ENCODE measurements at regions not wholly inside any gene's neighbourhood (a gene's known extent, or its start where the extent isn't known, plus 50 kb on each side); places are given as distances from the start of the nearest gene placed in this dataset.

DNA sequence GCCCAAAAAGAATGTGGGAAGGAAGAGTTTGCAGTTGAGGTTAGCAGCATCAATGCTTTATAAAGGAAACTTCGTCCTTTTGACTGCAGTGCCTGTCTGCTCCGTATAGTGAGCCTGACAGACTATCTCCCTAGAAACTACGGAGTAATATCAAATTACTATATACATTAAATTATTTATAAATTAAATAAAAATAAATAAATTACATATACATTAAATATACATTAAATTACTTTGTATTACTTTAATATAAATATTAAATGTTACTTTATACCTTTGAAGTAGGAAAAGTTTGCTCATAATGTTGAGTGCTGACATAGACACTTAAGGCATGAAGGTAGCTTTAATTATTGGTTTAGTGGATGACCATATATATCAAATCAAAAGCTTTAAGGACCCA is 165.2 kb downstream of the IL15 start:
- Histone ChIP-seq H3K4me3 (ENCODE audit: low read length) (no peak overlapping the region), H4K20me1 (ENCODE audit: insufficient read depth) (no peaks in the 10 kb centered on the region), H3K79me2 (replicated peaks; ENCODE audit: insufficient read depth, low read length) (no peaks in the 10 kb centered on the region), H3K9me2 (ENCODE audit: insufficient read depth, low read length) (no peaks in the 10 kb centered on the region), H3K9ac (ENCODE audit: low read length) (no peak overlapping the region), H3K27me3 (ENCODE audit: insufficient read depth, low read depth, low read length) (no peaks in the 10 kb centered on the region), H2AFZ (ENCODE audit: low read depth, low read length) (no peak overlapping the region), H3K9me3 (ENCODE audit: low read length) (no peaks in the 10 kb centered on the region), H3K4me2 (ENCODE audit: low read length) (no peak overlapping the region), H3K36me3 (ENCODE audit: insufficient read depth, low read length) (no peaks in the 10 kb centered on the region), H3K27ac (ENCODE audit: low read length) (no peak overlapping the region), H3F3A (ENCODE audit: insufficient read depth, low read length, poor library complexity, severe bottlenecking) (no peaks in the 10 kb centered on the region)
- TF ChIP-seq EP300 (conservative IDR thresholded peaks at IDR 0.05; ENCODE audit: poor library complexity, severe bottlenecking) (no peak), MXI1 (conservative IDR thresholded peaks at IDR 0.05; ENCODE audit: poor library complexity, severe bottlenecking) (no peak)

GRCh38 chr4:141802333-141802732 is 165.9 kb downstream of the IL15 start:
- Histone ChIP-seq H3K9ac (ENCODE audit: low read length) (no peak overlapping the region), H3K79me2 (replicated peaks; ENCODE audit: insufficient read depth, low read length) (no peaks in the 10 kb centered on the region), H3K27ac (ENCODE audit: low read length) (no peak overlapping the region), H4K20me1 (ENCODE audit: insufficient read depth) (no peaks in the 10 kb centered on the region), H3K27me3 (ENCODE audit: insufficient read depth, low read depth, low read length) (no peaks in the 10 kb centered on the region), H2AFZ (ENCODE audit: low read depth, low read length) (no peak overlapping the region), H3K9me2 (ENCODE audit: insufficient read depth, low read length) (no peaks in the 10 kb centered on the region), H3F3A (ENCODE audit: insufficient read depth, low read length, poor library complexity, severe bottlenecking) (no peaks in the 10 kb centered on the region), H3K4me2 (ENCODE audit: low read length) (no peak overlapping the region), H3K9me3 (ENCODE audit: low read length) (no peaks in the 10 kb centered on the region), H3K36me3 (ENCODE audit: insufficient read depth, low read length) (no peaks in the 10 kb centered on the region), H3K4me3 (ENCODE audit: low read length) (no peak overlapping the region)
- TF ChIP-seq MXI1 (conservative IDR thresholded peaks at IDR 0.05; ENCODE audit: poor library complexity, severe bottlenecking): no peak
- no peak for TF ChIP-seq EZH2 (IDR thresholded peaks at IDR 0.05; ENCODE audit: borderline replicate concordance, insufficient read depth, low read length, poor library complexity, severe bottlenecking)
- no peak for TF ChIP-seq SMC3 (conservative IDR thresholded peaks at IDR 0.05; ENCODE audit: poor library complexity)
- TF ChIP-seq TAF1 (IDR thresholded peaks at IDR 0.05; ENCODE audit: low read depth): no peak
- TF ChIP-seq RAD21 (conservative IDR thresholded peaks at IDR 0.05): no peak
- TF ChIP-seq REST (IDR thresholded peaks at IDR 0.05; ENCODE audit: borderline replicate concordance): no peak
- TF ChIP-seq EP300 (conservative IDR thresholded peaks at IDR 0.05; ENCODE audit: poor library complexity, severe bottlenecking): no peak
- TF ChIP-seq POLR2AphosphoS5 (IDR thresholded peaks at IDR 0.05): no peak
- TF ChIP-seq, protein P1, sequence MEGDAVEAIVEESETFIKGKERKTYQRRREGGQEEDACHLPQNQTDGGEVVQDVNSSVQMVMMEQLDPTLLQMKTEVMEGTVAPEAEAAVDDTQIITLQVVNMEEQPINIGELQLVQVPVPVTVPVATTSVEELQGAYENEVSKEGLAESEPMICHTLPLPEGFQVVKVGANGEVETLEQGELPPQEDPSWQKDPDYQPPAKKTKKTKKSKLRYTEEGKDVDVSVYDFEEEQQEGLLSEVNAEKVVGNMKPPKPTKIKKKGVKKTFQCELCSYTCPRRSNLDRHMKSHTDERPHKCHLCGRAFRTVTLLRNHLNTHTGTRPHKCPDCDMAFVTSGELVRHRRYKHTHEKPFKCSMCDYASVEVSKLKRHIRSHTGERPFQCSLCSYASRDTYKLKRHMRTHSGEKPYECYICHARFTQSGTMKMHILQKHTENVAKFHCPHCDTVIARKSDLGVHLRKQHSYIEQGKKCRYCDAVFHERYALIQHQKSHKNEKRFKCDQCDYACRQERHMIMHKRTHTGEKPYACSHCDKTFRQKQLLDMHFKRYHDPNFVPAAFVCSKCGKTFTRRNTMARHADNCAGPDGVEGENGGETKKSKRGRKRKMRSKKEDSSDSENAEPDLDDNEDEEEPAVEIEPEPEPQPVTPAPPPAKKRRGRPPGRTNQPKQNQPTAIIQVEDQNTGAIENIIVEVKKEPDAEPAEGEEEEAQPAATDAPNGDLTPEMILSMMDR (IDR thresholded peaks at IDR 0.05; ENCODE audit: poor library complexity, severe bottlenecking): no peak

GRCh38 chr4:141804836-141805235 is 168.5 kb downstream of the IL15 start:
- Histone ChIP-seq H3K9me3 (ENCODE audit: low read length) (no peaks in the 10 kb centered on the region), H3K36me3 (ENCODE audit: insufficient read depth, low read length) (no peaks in the 10 kb centered on the region), H4K20me1 (ENCODE audit: insufficient read depth) (no peaks in the 10 kb centered on the region), H3F3A (ENCODE audit: insufficient read depth, low read length, poor library complexity, severe bottlenecking) (no peaks in the 10 kb centered on the region), H3K4me3 (ENCODE audit: low read length) (no peak overlapping the region), H2AFZ (ENCODE audit: low read depth, low read length) (no peak overlapping the region), H3K4me2 (ENCODE audit: low read length) (no peak overlapping the region), H3K27me3 (ENCODE audit: insufficient read depth, low read depth, low read length) (no peaks in the 10 kb centered on the region), H3K9ac (ENCODE audit: low read length) (no peak overlapping the region), H3K9me2 (ENCODE audit: insufficient read depth, low read length) (no peaks in the 10 kb centered on the region), H3K27ac (ENCODE audit: low read length) (no peak overlapping the region), H3K79me2 (replicated peaks; ENCODE audit: insufficient read depth, low read length) (no peaks in the 10 kb centered on the region)
- no peak for TF ChIP-seq SMC3 (conservative IDR thresholded peaks at IDR 0.05; ENCODE audit: poor library complexity)
- no peak for TF ChIP-seq EZH2 (IDR thresholded peaks at IDR 0.05; ENCODE audit: borderline replicate concordance, insufficient read depth, low read length, poor library complexity, severe bottlenecking)
- TF ChIP-seq MXI1 (conservative IDR thresholded peaks at IDR 0.05; ENCODE audit: poor library complexity, severe bottlenecking): no peak
- no peak for TF ChIP-seq RAD21 (conservative IDR thresholded peaks at IDR 0.05)
- TF ChIP-seq, protein P1 (IDR thresholded peaks at IDR 0.05; ENCODE audit: poor library complexity, severe bottlenecking): no peak
- no peak for TF ChIP-seq REST (IDR thresholded peaks at IDR 0.05; ENCODE audit: borderline replicate concordance)
- no peak for TF ChIP-seq POLR2AphosphoS5 (IDR thresholded peaks at IDR 0.05)
- no peak for TF ChIP-seq TAF1 (IDR thresholded peaks at IDR 0.05; ENCODE audit: low read depth)
- no peak for TF ChIP-seq EP300 (conservative IDR thresholded peaks at IDR 0.05; ENCODE audit: poor library complexity, severe bottlenecking)

Data from neural cell (in vitro differentiated cells).